Activated T-cell treated with anti-CD3 and anti-CD28 coated beads, Interleukin-2, amount 50 U/mL, for 4 hours (primary cell): ENCODE measurements at regions not wholly inside any gene's neighbourhood (a gene's known extent, or its start where the extent isn't known, plus 50 kb on each side); places are given as distances from the start of the nearest gene placed in this dataset.
"Not testable (repeated sequence)": the region's sequence is repeated elsewhere in the genome, so short reads cannot be mapped to it uniquely, and the experiment has no call there.

Source experiments
- ATAC-seq, 2 donors: fragments of 200-7000 bp; cut with Tn5 transposase; one replicate each; pipeline ENCODE4 v1.10.0; 2021
- DNase-seq: peaks from one replicate; pipeline ENCODE4 v3.0.0-alpha.2; 2020
- H3K27me3 Mint-ChIP-seq: one replicate; pipeline ENCODE4 v1.8.0; 2021; ENCODE audit warnings: low read depth, mixed read lengths
- H3K36me3 Mint-ChIP-seq: one replicate; pipeline ENCODE4 v1.8.0; 2022; ENCODE audit warnings: mixed read lengths; ENCODE audit not compliant: insufficient read depth
- H3K4me1 Mint-ChIP-seq: one replicate; pipeline ENCODE4 v1.8.0; 2021; ENCODE audit warnings: low read depth, mixed read lengths
- H3K4me3 Mint-ChIP-seq: one replicate; pipeline ENCODE4 v1.8.0; 2021; ENCODE audit warnings: mild to moderate bottlenecking, moderate library complexity, mixed read lengths
- H3K9me3 Mint-ChIP-seq: one replicate; pipeline ENCODE4 v1.8.0; 2021; ENCODE audit warnings: mixed read lengths

DNA sequence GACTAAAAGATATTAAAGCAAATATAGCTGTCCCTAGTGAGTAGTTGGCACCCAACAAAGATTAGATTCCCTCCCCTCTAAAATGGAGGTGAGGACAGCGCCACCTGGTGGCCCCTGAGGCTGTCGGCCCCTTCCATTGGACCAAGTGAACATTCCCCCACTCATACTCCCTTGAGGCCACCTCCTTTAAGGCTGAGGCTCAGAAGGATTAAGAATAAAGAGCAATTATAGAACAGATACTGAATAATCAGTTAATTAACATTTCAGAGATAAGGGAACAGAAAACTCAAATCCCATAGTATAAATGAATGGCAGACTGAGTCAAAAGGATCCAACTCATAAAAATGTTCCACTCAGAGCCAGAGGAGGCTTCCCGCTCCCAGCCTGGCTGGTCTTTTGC lies 130.4 kb upstream of the GHITM start:
- H3K27me3 Mint-ChIP-seq, result peaks cover 10% of the 10 kb centered on the region
- ATAC-seq, result no peak

DNA sequence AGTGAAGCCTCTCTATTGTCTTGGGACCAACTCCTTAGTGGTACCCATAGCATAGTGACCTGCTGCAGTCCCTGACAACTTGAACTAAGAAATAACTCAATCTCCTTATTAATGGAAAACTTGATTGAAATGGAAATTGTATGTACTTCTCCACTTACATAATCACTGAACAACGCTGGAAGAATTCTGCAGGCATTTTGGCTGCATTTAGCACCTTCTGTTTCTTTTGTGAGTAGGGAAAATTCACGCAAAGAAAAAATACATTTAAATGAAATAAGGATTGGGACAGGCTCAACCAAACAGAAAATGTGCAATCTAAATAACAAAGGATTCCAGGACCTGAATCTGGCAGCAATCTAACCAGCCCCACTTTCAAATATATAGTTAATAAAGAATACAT lies 126.9 kb upstream of the GHITM start:
- Mint-ChIP-seq H3K36me3 (no peaks in the 10 kb centered on the region), H3K4me3 (no peak overlapping the region), H3K27me3 (peaks cover 24% of the 10 kb centered on the region), H3K9me3 (peaks cover 2% of the 10 kb centered on the region), H3K4me1 (peaks cover 9% of the 10 kb centered on the region)
- ATAC-seq (no peak), DNase-seq (no peak)

More for the DNA sequence above, 130.4 kb upstream of the GHITM start:
- no peaks in the 10 kb centered on the region for H3K9me3 Mint-ChIP-seq
- DNase-seq, result no peak
- peaks cover 9% of the 10 kb centered on the region for H3K4me1 Mint-ChIP-seq
- H3K4me3 Mint-ChIP-seq, result no peak overlapping the region
- H3K36me3 Mint-ChIP-seq, result no peaks in the 10 kb centered on the region

- Mint-ChIP-seq H3K4me1 (peaks cover 9% of the 10 kb centered on the region), H3K9me3 (peaks cover 3% of the 10 kb centered on the region), H3K27me3 (peaks cover 27% of the 10 kb centered on the region), H3K36me3 (no peaks in the 10 kb centered on the region), H3K4me3 (no peak overlapping the region)
- no peak for DNase-seq
- no peak for ATAC-seq
These were observed 126.4 kb upstream of the GHITM start for GRCh38 chr10:84012831-84013458.

DNA sequence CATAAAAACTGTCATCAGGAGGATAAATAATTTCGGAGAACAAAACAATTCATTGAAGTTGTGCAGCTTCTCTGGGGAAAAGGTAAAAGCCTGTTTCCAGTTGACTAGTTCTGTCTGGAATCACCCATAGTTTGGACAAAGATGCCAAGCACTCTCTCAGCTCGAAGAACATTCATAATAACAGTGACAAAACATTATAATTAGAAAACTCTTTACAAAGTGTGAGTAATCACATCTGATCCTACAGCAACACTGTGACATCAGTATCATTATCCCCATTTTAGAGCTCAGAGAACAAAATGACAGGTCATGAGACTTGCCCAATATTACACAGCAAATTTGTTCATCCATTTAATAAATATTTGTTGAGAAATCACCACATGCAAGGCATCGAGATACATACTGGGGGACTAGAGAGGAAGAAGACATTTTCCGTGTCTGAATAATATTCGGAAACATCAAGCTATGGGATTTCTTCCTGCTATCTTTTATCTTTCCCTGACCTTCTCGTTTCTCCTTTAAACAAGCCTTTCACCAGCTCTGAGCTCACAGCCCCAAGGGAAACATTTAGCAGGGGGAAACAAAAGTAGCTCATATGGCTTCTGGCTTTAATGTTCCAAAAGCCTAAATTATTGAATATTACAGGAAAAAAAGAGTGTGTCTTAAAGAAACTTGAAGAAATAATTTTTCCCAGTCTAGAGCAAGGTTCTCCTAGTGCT lies 123.3 kb upstream of the GHITM start:
- peaks cover 3% of the 10 kb centered on the region for H3K9me3 Mint-ChIP-seq
- H3K4me1 Mint-ChIP-seq, result peaks cover 14% of the 10 kb centered on the region
- H3K27me3 Mint-ChIP-seq, result peaks cover 32% of the 10 kb centered on the region
- DNase-seq (no peak), ATAC-seq (no peak)
- H3K4me3 Mint-ChIP-seq, result no peak overlapping the region
- no peaks in the 10 kb centered on the region for H3K36me3 Mint-ChIP-seq

- no peaks in the 10 kb centered on the region for H3K36me3 Mint-ChIP-seq
- DNase-seq, result no peak
- H3K4me1 Mint-ChIP-seq, result peaks cover 5% of the 10 kb centered on the region
- ATAC-seq, result no peak
- H3K9me3 Mint-ChIP-seq, result peaks cover 16% of the 10 kb centered on the region
- no peak overlapping the region for H3K4me3 Mint-ChIP-seq
- H3K27me3 Mint-ChIP-seq, result peaks cover 23% of the 10 kb centered on the region
These were observed 120.5 kb upstream of the GHITM start for GRCh38 chr10:84018826-84019225.

GRCh38 chr10:84019854-84020458 lies 119.4 kb upstream of the GHITM start:
- H3K36me3 Mint-ChIP-seq, H3K4me3 Mint-ChIP-seq, H3K4me1 Mint-ChIP-seq, ATAC-seq, DNase-seq: not testable (repeated sequence)
- Mint-ChIP-seq H3K27me3 (peaks cover 18% of the 10 kb centered on the region), H3K9me3 (peaks cover 16% of the 10 kb centered on the region)

DNA sequence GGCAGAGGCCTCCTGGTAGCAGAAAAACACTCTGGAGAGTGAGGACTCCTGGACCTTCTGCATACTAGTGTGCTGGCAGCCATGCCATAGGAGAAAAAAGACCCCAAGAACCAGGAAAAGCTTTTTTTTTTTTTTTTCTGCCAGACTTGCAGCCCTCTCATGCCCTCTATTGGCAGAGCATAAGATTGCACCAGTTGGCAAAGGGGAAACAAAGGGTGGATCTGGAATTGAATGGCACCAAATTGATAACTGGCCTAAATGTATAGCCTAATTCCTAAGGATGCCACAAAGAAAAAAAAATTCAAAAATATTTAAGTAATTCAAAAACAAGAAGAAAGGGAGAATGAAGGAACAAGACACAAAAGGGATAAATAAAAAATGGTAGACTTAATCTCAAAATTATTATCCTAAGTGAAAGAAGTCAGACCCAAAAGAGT lies 112.5 kb upstream of the GHITM start:
- H3K36me3 Mint-ChIP-seq, result no peaks in the 10 kb centered on the region
- DNase-seq, result no peak
- H3K9me3 Mint-ChIP-seq, result peaks cover 13% of the 10 kb centered on the region
- H3K4me1 Mint-ChIP-seq, result no peaks in the 10 kb centered on the region
- H3K27me3 Mint-ChIP-seq, result no peaks in the 10 kb centered on the region
- ATAC-seq, result no peak
- no peak overlapping the region for H3K4me3 Mint-ChIP-seq

DNA sequence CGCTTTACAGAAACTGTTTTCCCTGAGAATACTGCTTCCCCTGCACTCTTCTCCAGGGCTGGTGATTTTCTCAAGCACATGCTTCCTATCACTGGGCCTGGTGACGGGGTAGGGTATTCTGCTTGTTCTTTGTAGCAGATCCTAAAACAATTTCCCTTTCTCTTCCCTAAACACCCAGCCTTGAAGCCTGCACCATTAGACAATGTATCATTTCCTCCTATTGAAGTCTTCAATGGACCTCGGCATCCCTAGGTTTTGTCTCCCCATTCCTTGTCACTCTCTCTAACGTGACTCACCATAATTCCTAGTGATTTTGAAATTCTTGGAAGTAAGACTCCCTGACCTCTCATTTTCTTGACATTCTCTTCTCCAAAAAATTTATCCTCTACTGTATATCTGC lies 109.5 kb upstream of the GHITM start:
- Mint-ChIP-seq H3K27me3 (no peaks in the 10 kb centered on the region), H3K4me1 (no peaks in the 10 kb centered on the region), H3K4me3 (no peak overlapping the region), H3K9me3 (peaks cover 4% of the 10 kb centered on the region), H3K36me3 (no peaks in the 10 kb centered on the region)
- ATAC-seq, result no peak
- DNase-seq, result no peak

- H3K36me3 Mint-ChIP-seq, result no peaks in the 10 kb centered on the region
- ATAC-seq (no peak), DNase-seq (no peak)
- H3K4me1 Mint-ChIP-seq, result no peaks in the 10 kb centered on the region
- H3K27me3 Mint-ChIP-seq, result peaks cover 9% of the 10 kb centered on the region
- H3K4me3 Mint-ChIP-seq, result no peak overlapping the region
- peaks cover 4% of the 10 kb centered on the region for H3K9me3 Mint-ChIP-seq
These were observed 101.3 kb upstream of the GHITM start for GRCh38 chr10:84038035-84038434.

DNA sequence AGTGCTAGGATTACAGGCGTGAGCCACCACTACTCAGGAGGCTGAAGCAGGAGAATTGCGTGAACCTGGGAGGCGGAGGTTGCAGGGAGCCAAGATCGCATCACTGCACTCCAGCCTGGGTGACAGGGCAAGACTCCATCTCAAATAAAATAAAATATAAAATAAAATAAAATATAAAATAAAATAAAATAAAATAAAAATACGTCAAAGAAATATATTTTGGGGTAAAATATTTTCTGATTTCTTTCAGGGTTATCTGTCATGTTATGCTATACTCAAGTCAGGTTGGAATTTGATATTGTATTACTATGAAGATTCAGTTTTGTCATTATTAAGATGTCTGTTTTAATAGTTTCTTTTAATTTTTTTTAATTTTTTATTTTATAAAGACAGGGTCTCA lies 99.4 kb upstream of the GHITM start:
- H3K36me3 Mint-ChIP-seq, result no peaks in the 10 kb centered on the region
- DNase-seq (no peak), ATAC-seq (no peak)
- H3K4me3 Mint-ChIP-seq, result no peak overlapping the region
- peaks cover 9% of the 10 kb centered on the region for H3K27me3 Mint-ChIP-seq
- H3K9me3 Mint-ChIP-seq, result no peaks in the 10 kb centered on the region
- H3K4me1 Mint-ChIP-seq, result no peaks in the 10 kb centered on the region

DNA sequence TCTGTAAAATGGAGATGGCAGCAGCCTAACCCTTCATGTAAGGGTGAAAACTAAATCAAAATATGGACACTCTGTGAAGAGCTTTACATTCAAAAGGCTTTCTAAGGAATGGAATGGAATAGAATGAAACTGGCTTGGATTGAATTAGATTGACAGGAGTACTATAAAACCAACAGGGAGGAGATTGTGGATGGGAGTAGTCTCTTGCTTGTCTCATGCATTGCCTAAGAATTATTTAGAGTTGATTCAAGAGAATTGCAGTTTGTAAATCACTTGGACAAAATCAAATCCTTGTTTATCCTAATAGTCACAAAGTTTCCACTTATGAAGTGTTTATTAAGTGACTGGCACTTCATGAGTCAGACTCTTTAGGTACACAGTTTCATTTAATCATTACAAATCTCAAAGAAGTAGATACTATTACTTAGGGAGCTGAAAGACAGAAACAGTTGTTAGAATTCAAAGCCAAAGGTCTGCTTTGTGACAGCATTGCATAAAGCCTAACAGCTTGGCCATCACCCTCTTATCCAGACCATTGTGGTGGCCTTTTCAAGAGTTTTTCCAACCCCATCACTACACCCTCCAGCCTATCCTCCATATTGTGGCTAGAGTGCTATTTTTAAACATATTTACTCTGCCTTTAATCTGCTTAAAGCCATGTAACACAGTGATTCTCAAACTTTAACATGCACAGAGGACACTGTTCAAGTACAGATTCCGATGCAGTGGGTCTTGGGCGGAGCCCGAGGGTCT lies 91.9 kb upstream of the GHITM start:
- no peak overlapping the region for H3K4me3 Mint-ChIP-seq
- no peaks in the 10 kb centered on the region for H3K4me1 Mint-ChIP-seq
- ATAC-seq, result no peak
- H3K9me3 Mint-ChIP-seq, result peaks cover 9% of the 10 kb centered on the region
- peaks cover 25% of the 10 kb centered on the region for H3K27me3 Mint-ChIP-seq
- no peak for DNase-seq
- H3K36me3 Mint-ChIP-seq, result no peaks in the 10 kb centered on the region

GRCh38 chr10:84049645-84050011 lies 89.7 kb upstream of the GHITM start:
- peaks cover 9% of the 10 kb centered on the region for H3K9me3 Mint-ChIP-seq
- H3K4me1 Mint-ChIP-seq, result no peaks in the 10 kb centered on the region
- H3K36me3 Mint-ChIP-seq, result no peaks in the 10 kb centered on the region
- peaks cover 27% of the 10 kb centered on the region for H3K27me3 Mint-ChIP-seq
- no peak overlapping the region for H3K4me3 Mint-ChIP-seq
- ATAC-seq (no peak), DNase-seq (no peak)

- Mint-ChIP-seq H3K4me3 (no peak overlapping the region), H3K9me3 (peaks cover 5% of the 10 kb centered on the region), H3K36me3 (no peaks in the 10 kb centered on the region), H3K27me3 (peaks cover 21% of the 10 kb centered on the region), H3K4me1 (no peaks in the 10 kb centered on the region)
- ATAC-seq (no peak), DNase-seq (no peak)
These were observed 85.7 kb upstream of the GHITM start for GRCh38 chr10:84053626-84054025.

GRCh38 chr10:84054743-84055142 lies 84.6 kb upstream of the GHITM start:
- ATAC-seq, result no peak
- Mint-ChIP-seq H3K27me3 (peaks cover 14% of the 10 kb centered on the region), H3K36me3 (no peaks in the 10 kb centered on the region), H3K4me3 (no peak overlapping the region), H3K9me3 (no peaks in the 10 kb centered on the region), H3K4me1 (no peaks in the 10 kb centered on the region)
- DNase-seq, result no peak
